ENCODE measurements at regions not wholly inside any gene's neighbourhood (a gene's known extent, or its start where the extent isn't known, plus 50 kb on each side); places are given as distances from the start of the nearest gene placed in this dataset.
"Not testable (repeated sequence)": the region's sequence is repeated elsewhere in the genome, so short reads cannot be mapped to it uniquely, and the experiment has no call there.

- DNase-seq = no peak
Measured at GRCh38 chr4:138487230-138487629, 245.1 kb upstream of the SLC7A11 start.

GRCh38 chr4:138485498-138485897 lies 243.3 kb upstream of the SLC7A11 start:
- DNase-seq = no peak

- no peak for DNase-seq
Measured at GRCh38 chr4:138475116-138475515, 233.0 kb upstream of the SLC7A11 start.

- no peak for DNase-seq
Measured at GRCh38 chr4:138473339-138473738, 231.2 kb upstream of the SLC7A11 start.

- no peak for DNase-seq
Measured at GRCh38 chr4:138460477-138461414, 218.6 kb upstream of the SLC7A11 start.

- no peak for DNase-seq
Measured at GRCh38 chr4:138458751-138459150, 216.6 kb upstream of the SLC7A11 start.

- DNase-seq = not testable (repeated sequence)
Measured at GRCh38 chr4:138456349-138456748, 214.2 kb upstream of the SLC7A11 start.

GRCh38 chr4:138455097-138455496 lies 212.9 kb upstream of the SLC7A11 start:
- DNase-seq = no peak

- no peak for DNase-seq
Measured at GRCh38 chr4:138452826-138453225, 210.7 kb upstream of the SLC7A11 start.

- no peak for DNase-seq
Measured at GRCh38 chr4:138451276-138451663, 209.1 kb upstream of the SLC7A11 start.

- no peak for DNase-seq
Measured at GRCh38 chr4:138450546-138451275, 208.6 kb upstream of the SLC7A11 start.

GRCh38 chr4:138449938-138450337 lies 207.8 kb upstream of the SLC7A11 start:
- no peak for DNase-seq

- DNase-seq = no peak
Measured at GRCh38 chr4:138448169-138448568, 206.0 kb upstream of the SLC7A11 start.

- no peak for DNase-seq
Measured at GRCh38 chr4:138446456-138446855, 204.3 kb upstream of the SLC7A11 start.

- DNase-seq = no peak
Measured at GRCh38 chr4:138445098-138445497, 202.9 kb upstream of the SLC7A11 start.

GRCh38 chr4:138444260-138444659 lies 202.1 kb upstream of the SLC7A11 start:
- no peak for DNase-seq

- DNase-seq = no peak
Measured at GRCh38 chr4:138439143-138439581, 197.0 kb upstream of the SLC7A11 start.

GRCh38 chr4:138438608-138439007 lies 196.5 kb upstream of the SLC7A11 start:
- no peak for DNase-seq

- no peak for DNase-seq
Measured at GRCh38 chr4:138437263-138437851, 195.2 kb upstream of the SLC7A11 start.

- DNase-seq = not testable (repeated sequence)
Measured at GRCh38 chr4:138435733-138436132, 193.6 kb upstream of the SLC7A11 start.

- DNase-seq = not testable (repeated sequence)
Measured at GRCh38 chr4:138435046-138435445, 192.9 kb upstream of the SLC7A11 start.

GRCh38 chr4:138428611-138429010 lies 186.5 kb upstream of the SLC7A11 start:
- DNase-seq = no peak

- no peak for DNase-seq
Measured at GRCh38 chr4:138426786-138427185, 184.6 kb upstream of the SLC7A11 start.

GRCh38 chr4:138420471-138420870 lies 178.3 kb upstream of the SLC7A11 start:
- no peak for DNase-seq

Measured in NCI-H510A treated with DMSO at 0.1 percent for 48 hours (cell line).